Stimulated activated CD8-positive, alpha-beta memory T cell treated with anti-CD3 and anti-CD28 coated beads, Interleukin-12 subunit alpha, Interleukin-12 subunit beta, amount 100 ng/mL, for 1 hour (primary cell): ENCODE measurements at regions not wholly inside any gene's neighbourhood (a gene's known extent, or its start where the extent isn't known, plus 50 kb on each side); places are given as distances from the start of the nearest gene placed in this dataset.
A peak's percentile ranks its signal among the peaks of the same experiment; 100 is the strongest.
"Not testable (repeated sequence)": the region's sequence is repeated elsewhere in the genome, so short reads cannot be mapped to it uniquely, and the experiment has no call there.

ENCODE experiments used
- DNase-seq: peaks from one replicate; pipeline ENCODE4 v3.0.0-alpha.2; 2020; ENCODE audit warnings: low read depth

- no peak for DNase-seq
Measured at GRCh38 chr5:91315701-91316100, 67.4 kb downstream of the ARRDC3 start.

GRCh38 chr5:91313757-91314673 is 69.1 kb downstream of the ARRDC3 start:
- peak; percentile 77 for DNase-seq

- DNase-seq: no peak
Measured at GRCh38 chr5:91312698-91313097, 70.4 kb downstream of the ARRDC3 start.

- DNase-seq: peak; percentile 46
Measured at GRCh38 chr5:91311697-91312501, 71.2 kb downstream of the ARRDC3 start.

- no peak for DNase-seq
Measured at GRCh38 chr5:91311168-91311696, 71.9 kb downstream of the ARRDC3 start.

GRCh38 chr5:91308157-91308556 is 75.0 kb downstream of the ARRDC3 start:
- DNase-seq: not testable (repeated sequence)

- no peak for DNase-seq
Measured at GRCh38 chr5:91307048-91307447, 76.1 kb downstream of the ARRDC3 start.

GRCh38 chr5:91306497-91306896 is 76.6 kb downstream of the ARRDC3 start:
- no peak for DNase-seq

GRCh38 chr5:91305640-91306039 is 77.5 kb downstream of the ARRDC3 start:
- no peak for DNase-seq

- not testable (repeated sequence) for DNase-seq
Measured at GRCh38 chr5:91304015-91304414, 79.1 kb downstream of the ARRDC3 start.

- DNase-seq: no peak
Measured at GRCh38 chr5:91302958-91303357, 80.2 kb downstream of the ARRDC3 start.

GRCh38 chr5:91302305-91302704 is 80.8 kb downstream of the ARRDC3 start:
- no peak for DNase-seq

GRCh38 chr5:91301106-91301846 is 81.8 kb downstream of the ARRDC3 start:
- DNase-seq: no peak

- no peak for DNase-seq
Measured at GRCh38 chr5:91297994-91298393, 85.1 kb downstream of the ARRDC3 start.

- DNase-seq: no peak
Measured at GRCh38 chr5:91296674-91297143, 86.4 kb downstream of the ARRDC3 start.

- not testable (repeated sequence) for DNase-seq
Measured at GRCh38 chr5:91296102-91296501, 87.0 kb downstream of the ARRDC3 start.

- no peak for DNase-seq
Measured at GRCh38 chr5:91293131-91293530, 90.0 kb downstream of the ARRDC3 start.

GRCh38 chr5:91291628-91292569 is 91.2 kb downstream of the ARRDC3 start:
- DNase-seq: no peak

GRCh38 chr5:91288118-91288916 is 94.8 kb downstream of the ARRDC3 start:
- no peak for DNase-seq

- DNase-seq: not testable (repeated sequence)
Measured at GRCh38 chr5:91285062-91285461, 98.1 kb downstream of the ARRDC3 start.
